K562 (cell line): ENCODE measurements at regions not wholly inside any gene's neighbourhood (a gene's known extent, or its start where the extent isn't known, plus 50 kb on each side); places are given as distances from the start of the nearest gene placed in this dataset.

ENCODE experiments used
- ATF1 ChIP-seq, 2 experiments: fragments of 450-650 bp in 1 of 2; IDR thresholded peaks; 2 replicates each; pipeline ENCODE4 v1.6.1; 2016; ENCODE audit warnings: missing compliant biosample characterization in 1 of 2, missing genetic modification characterization in 1 of 2
- ATF7 ChIP-seq: fragments of 450-650 bp; IDR thresholded peaks from 2 replicates; pipeline ENCODE4 v1.7.1; 2014; ENCODE audit warnings: mild to moderate bottlenecking, moderate library complexity
- BCOR ChIP-seq: fragments of 450-650 bp; IDR thresholded peaks from 2 replicates; pipeline ENCODE4 v1.6.1; 2016
- C11orf30 ChIP-seq: fragments of 450-650 bp; IDR thresholded peaks from 2 replicates; pipeline ENCODE4 v1.6.1; 2016; ENCODE audit warnings: low read depth, mild to moderate bottlenecking
- CEBPG ChIP-seq, 3 experiments: fragments of 200-800 bp in 1 of 3; sonication (Bioruptor generic) in 1 of 3; sonication (generic) in 1 of 3; formaldehyde crosslinking in 1 of 3; IDR thresholded peaks in 2 of 3; conservative IDR thresholded peaks in 1 of 3; 2 replicates each; pipeline versions ENCODE4 v1.6.1 to v1.8.0; 2016 to 2022; ENCODE audit warnings: missing compliant biosample characterization in 2 of 3, missing genetic modification characterization in 2 of 3, mild to moderate bottlenecking in 1 of 3, missing genetic modification reagents in 1 of 3
- CREM ChIP-seq: IDR thresholded peaks from 2 replicates; pipeline ENCODE4 v1.6.1; 2014; ENCODE audit warnings: antibody characterized with exemption, low read depth
- FOS ChIP-seq: IDR thresholded peaks from 3 replicates; pipeline ENCODE4 v1.6.1; 2011; ENCODE audit not compliant: insufficient read length; ENCODE audit errors: extremely low read depth
- GABPA ChIP-seq: fragments of 200-800 bp; sonication (Bioruptor generic); conservative IDR thresholded peaks from 2 replicates; pipeline ENCODE4 v1.6.1; 2016; ENCODE audit warnings: low read depth, missing genetic modification characterization, missing compliant biosample characterization
- GTF2A2 ChIP-seq: IDR thresholded peaks from 2 replicates; pipeline ENCODE4 v1.6.1; 2016; ENCODE audit warnings: mild to moderate bottlenecking, missing genetic modification characterization, missing compliant biosample characterization
- HDAC1 ChIP-seq, 2 experiments: fragments of 450-650 bp; IDR thresholded peaks; 2 replicates each; pipeline ENCODE4 v1.6.1; 2016 to 2017; ENCODE audit warnings: inconsistent platforms in 1 of 2, mild to moderate bottlenecking in 1 of 2, moderate library complexity in 1 of 2
- JUN ChIP-seq, 2 experiments: sonication (generic) in 1 of 2; formaldehyde crosslinking in 1 of 2; IDR thresholded peaks; 2 replicates each; pipeline versions ENCODE4 v1.6.1 to v1.8.0; 2012 to 2022; ENCODE audit warnings: borderline replicate concordance in 2 of 2, mild to moderate bottlenecking in 2 of 2, improper control_type of control experiment in 1 of 2, low read depth in 1 of 2, low read length in 1 of 2, missing genetic modification reagents in 1 of 2
- JUND ChIP-seq, 2 experiments: IDR thresholded peaks; 2 replicates in 1 of 2; 3 replicates in 1 of 2; pipeline ENCODE4 v1.6.1; 2011; ENCODE audit warnings: borderline replicate concordance in 2 of 2, low read depth in 2 of 2, low read length in 2 of 2, improper control_type of control experiment in 1 of 2, missing biosample characterization in 1 of 2, missing genetic modification characterization in 1 of 2, missing genetic modification reagents in 1 of 2
- KAT7 ChIP-seq: sonication (generic); formaldehyde crosslinking; IDR thresholded peaks from 2 replicates; pipeline ENCODE4 v1.8.0; 2022; ENCODE audit warnings: missing genetic modification reagents, mild to moderate bottlenecking, borderline replicate concordance
- MAFF ChIP-seq: IDR thresholded peaks from 2 replicates; pipeline ENCODE4 v1.6.1; 2012; ENCODE audit warnings: low read length, improper control_type of control experiment
- MAFK ChIP-seq: IDR thresholded peaks from 2 replicates; pipeline ENCODE4 v1.6.1; 2011; ENCODE audit warnings: low read length, improper control_type of control experiment
- MECOM ChIP-seq: fragments of 250-450 bp; sonication (Bioruptor Pico); IDR thresholded peaks from 2 replicates; pipeline ENCODE4 v1.8.0; 2022; ENCODE audit warnings: inconsistent platforms
- MEIS2 ChIP-seq: fragments of 450-650 bp; IDR thresholded peaks from 2 replicates; pipeline ENCODE4 v1.6.1; 2014; ENCODE audit warnings: mild to moderate bottlenecking; ENCODE audit not compliant: partially characterized antibody
- MTA1 ChIP-seq: fragments of 450-650 bp; IDR thresholded peaks from 2 replicates; pipeline ENCODE4 v1.6.1; 2017; ENCODE audit warnings: borderline replicate concordance
- NCOA1 ChIP-seq: fragments of 450-650 bp; IDR thresholded peaks from 2 replicates; pipeline ENCODE4 v1.6.1; 2016; ENCODE audit warnings: low read depth
- NFE2 ChIP-seq: IDR thresholded peaks from 2 replicates; pipeline ENCODE4 v1.6.1; 2014; ENCODE audit warnings: antibody characterized with exemption, low read depth
- NFYB ChIP-seq: IDR thresholded peaks from 2 replicates; pipeline ENCODE4 v1.6.1; 2011; ENCODE audit warnings: mild to moderate bottlenecking, moderate library complexity; ENCODE audit not compliant: insufficient read length; ENCODE audit errors: extremely low read depth
- PML ChIP-seq: IDR thresholded peaks from 2 replicates; pipeline ENCODE4 v1.6.1; 2012; ENCODE audit warnings: low read length, inconsistent platforms
- PREB ChIP-seq: sonication (generic); formaldehyde crosslinking; IDR thresholded peaks from 2 replicates; pipeline ENCODE4 v1.8.1; 2023; ENCODE audit warnings: mild to moderate bottlenecking, missing genetic modification reagents
- SMARCE1 ChIP-seq: fragments of 450-650 bp; IDR thresholded peaks from 2 replicates; pipeline ENCODE4 v1.7.1; 2016; ENCODE audit warnings: mild to moderate bottlenecking
- SREBF1 ChIP-seq: fragments of 150-350 bp; IDR thresholded peaks from 2 replicates; pipeline ENCODE4 v1.6.1; 2014; ENCODE audit warnings: antibody characterized with exemption, low read depth, low read length, borderline replicate concordance
- TAF9B ChIP-seq: fragments of 450-650 bp; IDR thresholded peaks from 2 replicates; pipeline ENCODE4 v1.6.1; 2018; ENCODE audit warnings: mild to moderate bottlenecking; ENCODE audit not compliant: partially characterized antibody
- TBP ChIP-seq: optimal IDR thresholded peaks from 2 replicates; pipeline ENCODE3; 2011; ENCODE audit warnings: low read depth, low read length, improper control_type of control experiment
- TEAD4 ChIP-seq, 2 experiments: sonication (generic) in 1 of 2; formaldehyde crosslinking in 1 of 2; IDR thresholded peaks; 2 replicates each; pipeline versions ENCODE4 v1.6.1 to v1.8.0; 2012 to 2022; ENCODE audit warnings: borderline replicate concordance in 1 of 2, inconsistent platforms in 1 of 2, low read length in 1 of 2, mild to moderate bottlenecking in 1 of 2, missing genetic modification reagents in 1 of 2
- THRAP3 ChIP-seq: fragments of 450-650 bp; IDR thresholded peaks from 2 replicates; pipeline ENCODE4 v1.6.1; 2016; ENCODE audit warnings: mild to moderate bottlenecking, inconsistent platforms, borderline replicate concordance
- TRIM24 ChIP-seq, 2 experiments: fragments of 450-650 bp; IDR thresholded peaks; 2 replicates each; pipeline ENCODE4 v1.6.1; 2016
- ZFP36 ChIP-seq: fragments of 150-350 bp; IDR thresholded peaks from 2 replicates; pipeline ENCODE4 v1.6.1; 2018; ENCODE audit warnings: low read length, low read depth; ENCODE audit not compliant: partially characterized antibody

DNA sequence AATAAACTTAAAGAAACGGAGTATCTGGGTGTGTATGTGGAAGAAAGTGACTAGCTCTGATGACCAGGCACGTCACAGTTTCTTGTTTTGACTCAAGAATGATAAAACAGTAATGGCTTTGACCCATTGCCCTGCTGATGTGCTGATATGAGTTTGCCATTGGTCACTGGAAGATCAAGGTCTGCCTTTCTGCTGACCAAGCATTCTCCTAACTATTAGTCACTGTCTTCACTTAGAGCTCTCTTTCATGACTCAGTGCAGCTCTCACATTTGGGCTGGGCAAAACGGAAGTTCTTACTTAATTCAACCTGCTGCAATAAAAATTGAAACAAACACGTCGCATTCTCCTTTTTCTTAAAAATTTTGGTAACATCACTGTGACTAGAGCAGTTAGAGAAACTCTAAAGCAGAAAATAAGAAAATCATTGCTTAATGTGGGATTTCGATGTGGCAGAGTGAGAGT lies 366.7 kb downstream of the BTG1 start (continued):
- TF ChIP-seq JUN (IDR thresholded peaks at IDR 0.05; ENCODE audit: borderline replicate concordance, low read depth, low read length) (peak; percentile 88), JUN (CRISPR knock-in tag; IDR thresholded peaks at IDR 0.05; ENCODE audit: borderline replicate concordance) (no peak), FOS (peak; percentile 50), BCOR (no peak), TAF9B (peak; percentile 84), THRAP3 (no peak), ZFP36 (peak; percentile 11), MEIS2 (peak; percentile 93), CEBPG (CRISPR knock-in tag; IDR thresholded peaks at IDR 0.05) (no peak), CEBPG (tag; conservative IDR thresholded peaks at IDR 0.05 in 1 of 2, IDR thresholded peaks at IDR 0.05 in 1 of 2) (peak in 1 of 2 experiments; percentile 52; a peak in 2 of 4 replicates), C11orf30 (peak; percentile 100), HDAC1 (IDR thresholded peaks at IDR 0.05) (peak in 1 of 2 experiments; percentile 67; a peak in 1 of 4 replicates), GABPA (tag) (peak; percentile 52), TEAD4 (IDR thresholded peaks at IDR 0.05; ENCODE audit: low read length) (peak; percentile 51; the same call in 1 of the 2 replicates), TEAD4 (CRISPR knock-in tag; IDR thresholded peaks at IDR 0.05; ENCODE audit: borderline replicate concordance) (no peak), KAT7 (CRISPR knock-in tag) (no peak), GTF2A2 (tag) (no peak), ATF1 (CRISPR knock-in tag; IDR thresholded peaks at IDR 0.05) (no peak), ATF1 (tag; IDR thresholded peaks at IDR 0.05) (peak; percentile 87), ATF7 (peak; percentile 75; the same call in 1 of the 2 replicates), MAFK (peak; percentile 100), NCOA1 (0 out of 2 replicates have a peak, but pooled peaks have one; percentile 44), SMARCE1 (peak; percentile 85), PREB (CRISPR knock-in tag) (no peak), PML (0 out of 2 replicates have a peak, but pooled peaks have one; percentile 25), JUND (IDR thresholded peaks at IDR 0.05; ENCODE audit: borderline replicate concordance, low read depth, low read length) (peak; percentile 93), JUND (tag; IDR thresholded peaks at IDR 0.05; ENCODE audit: borderline replicate concordance, low read depth, low read length) (peak; percentile 93), TBP (no peak), SREBF1 (no peak), MECOM (CRISPR knock-in tag) (peak; percentile 72; the same call in 1 of the 2 replicates), MTA1 (peak; percentile 41; the same call in 1 of the 2 replicates), NFYB (no peak), MAFF (peak; percentile 100), TRIM24 (IDR thresholded peaks at IDR 0.05) (peak in 1 of 2 experiments; percentile 70; a peak in 2 of 4 replicates), NFE2 (peak; percentile 82), CREM (peak; percentile 93)
